Stimulated activated CD8-positive, alpha-beta memory T cell treated with anti-CD3 and anti-CD28 coated beads, Interleukin-15, amount 100 ng/mL, for 24 hours (primary cell): ENCODE measurements at regions not wholly inside any gene's neighbourhood (a gene's known extent, or its start where the extent isn't known, plus 50 kb on each side); places are given as distances from the start of the nearest gene placed in this dataset.

Experiments
- DNase-seq: peaks from one replicate; pipeline ENCODE4 v3.0.0-alpha.2; 2020; ENCODE audit warnings: low read depth

DNA sequence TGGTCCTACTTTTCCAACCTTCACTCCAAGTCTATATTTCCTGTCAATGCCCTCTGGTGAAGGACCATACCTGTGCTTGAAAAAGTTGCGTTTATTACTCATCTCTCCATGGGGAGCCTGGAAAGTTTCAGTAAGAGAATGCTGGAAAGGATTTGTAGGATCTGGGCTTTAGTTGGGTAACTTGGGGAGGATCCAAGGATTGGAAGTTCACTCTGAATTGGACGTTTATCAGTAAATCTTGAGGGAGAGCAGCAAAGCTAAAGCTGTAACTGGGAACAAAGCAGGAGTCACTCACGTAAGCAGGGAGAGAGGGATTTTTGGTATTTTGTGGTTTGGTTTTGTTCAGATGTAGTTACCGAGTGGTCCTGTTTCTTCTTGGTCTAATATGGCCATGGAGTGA is 51.4 kb upstream of the NPVF start:
- no peak for DNase-seq

DNA sequence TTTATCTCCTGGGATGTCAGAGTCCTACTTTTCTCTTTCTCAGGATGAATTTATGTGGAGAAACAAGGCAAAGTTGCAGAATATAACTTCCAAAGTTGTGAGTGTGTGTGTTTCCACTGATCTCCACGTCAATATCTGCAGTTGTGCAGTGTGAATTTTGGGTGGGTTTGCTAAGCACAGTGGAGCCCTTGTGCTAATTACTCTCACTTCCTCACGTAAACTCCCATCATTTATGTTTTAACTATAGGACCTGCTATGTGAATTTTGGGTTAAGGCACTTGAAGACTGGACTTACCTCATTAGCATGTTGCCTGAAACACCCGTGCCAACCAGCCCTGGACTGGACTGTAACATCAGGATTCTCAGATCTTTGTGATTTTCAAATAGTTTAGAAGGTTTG is 51.9 kb upstream of the NPVF start:
- DNase-seq: no peak

DNA sequence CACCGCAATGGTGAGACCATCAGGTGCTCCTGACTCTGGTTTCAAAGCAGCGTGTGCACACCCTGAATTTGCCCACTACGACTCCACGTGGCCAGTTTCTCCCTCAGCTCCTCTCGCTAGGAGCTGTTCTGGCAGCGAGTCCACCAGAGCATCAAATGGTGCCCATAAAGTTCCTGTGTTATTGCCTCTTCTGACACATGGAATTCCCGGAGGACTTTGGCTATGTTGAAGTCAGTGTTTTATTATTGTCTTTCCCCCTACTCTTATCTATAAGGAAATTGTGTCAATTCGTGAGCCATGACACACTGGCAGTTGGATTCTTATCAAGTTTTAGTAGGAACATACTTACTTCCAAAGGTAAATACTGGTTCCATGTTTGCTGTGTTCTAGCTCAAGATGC is 53.9 kb upstream of the NPVF start:
- DNase-seq: no peak

DNA sequence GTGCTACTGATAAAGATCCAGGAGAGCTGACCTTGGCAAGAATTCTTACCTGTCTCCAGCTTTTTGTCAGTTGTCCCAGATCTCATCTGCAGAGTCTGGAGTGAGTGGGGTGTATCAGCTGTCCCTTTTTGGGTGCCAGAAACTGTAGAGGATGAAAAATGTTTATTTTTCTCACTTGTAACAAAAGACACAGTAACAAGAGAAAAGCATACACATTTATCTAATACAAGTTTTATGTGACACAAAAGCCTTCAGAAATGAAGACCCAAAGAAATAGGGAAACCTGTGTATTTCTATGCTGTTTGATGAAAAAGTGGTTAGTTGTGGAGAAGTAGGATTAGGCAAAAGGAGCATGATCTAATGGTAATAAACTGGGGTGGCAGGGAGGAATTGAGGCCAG is 58.5 kb upstream of the NPVF start:
- DNase-seq: no peak

DNA sequence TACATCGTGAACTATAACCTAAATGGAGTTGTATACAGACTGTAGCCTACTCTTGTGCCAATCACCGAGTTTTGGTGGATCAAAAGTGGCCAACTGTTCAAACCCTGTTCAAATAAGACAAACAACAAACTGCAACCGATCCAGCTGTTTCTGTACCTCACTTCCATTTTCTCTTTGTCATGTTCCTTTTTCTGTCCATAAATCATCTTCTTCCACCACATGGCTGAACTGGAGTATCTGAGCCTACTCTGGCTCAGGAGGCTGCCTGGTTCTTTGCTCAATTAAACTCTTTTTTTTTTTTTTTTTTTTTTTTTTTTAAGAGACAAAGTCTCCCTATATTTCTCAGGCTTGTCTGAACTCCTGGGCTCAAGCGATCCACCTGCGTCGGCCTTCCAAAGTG is 59.0 kb upstream of the NPVF start:
- DNase-seq: no peak

DNA sequence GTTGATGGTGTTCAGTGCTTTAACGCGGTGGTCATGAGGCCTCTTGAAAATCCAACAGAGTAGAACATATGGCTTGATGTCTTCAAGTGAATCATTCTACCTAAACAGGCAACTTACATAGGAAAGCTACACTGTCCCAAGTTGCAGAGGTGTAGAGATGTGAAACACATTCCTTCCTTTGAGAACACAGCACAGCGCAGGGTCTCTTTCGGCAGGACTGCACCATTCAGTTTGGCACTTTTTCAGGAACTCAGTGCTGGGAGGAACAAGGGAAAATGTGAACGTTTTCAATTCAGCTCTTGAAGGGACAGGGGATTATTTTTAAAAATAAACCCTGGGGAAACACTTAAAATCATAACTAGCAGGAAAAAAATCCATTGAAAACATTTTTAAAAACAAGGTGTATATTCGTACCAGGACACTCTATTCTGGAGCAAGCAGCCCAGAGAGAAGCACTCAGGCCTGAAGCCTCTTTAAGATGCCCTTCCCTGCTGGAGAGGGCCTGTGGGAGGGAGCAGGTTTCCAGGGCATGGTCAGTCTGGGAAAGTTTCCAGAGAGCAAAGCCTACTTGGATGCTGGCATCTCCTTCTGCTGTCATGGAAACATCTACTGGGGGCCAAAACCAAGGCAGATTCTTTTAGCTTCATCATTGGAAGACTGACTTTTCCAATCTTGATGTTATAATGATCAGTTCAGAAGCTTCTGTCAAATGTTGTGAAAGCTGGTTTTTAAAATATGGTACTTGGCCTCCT is 60.4 kb upstream of the NPVF start:
- no peak for DNase-seq

DNA sequence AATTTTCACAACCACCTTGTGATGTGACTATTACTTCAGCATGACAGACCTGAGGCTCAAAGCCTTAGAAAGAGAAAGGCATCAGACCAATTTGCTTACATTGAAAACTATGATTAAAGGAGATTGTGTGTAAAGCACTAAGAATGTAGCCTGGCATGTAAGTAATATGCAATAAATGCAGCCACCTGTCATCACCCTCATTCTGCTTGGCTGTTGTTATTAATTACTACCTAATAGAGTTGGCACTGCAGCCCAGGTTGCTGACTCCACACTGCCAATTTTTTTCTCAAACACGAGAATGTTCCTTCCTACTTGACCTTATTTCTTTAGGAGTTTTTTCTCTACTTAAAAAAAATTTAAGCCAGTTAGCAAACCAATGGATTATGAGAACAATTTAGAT is 61.2 kb upstream of the NPVF start:
- no peak for DNase-seq

DNA sequence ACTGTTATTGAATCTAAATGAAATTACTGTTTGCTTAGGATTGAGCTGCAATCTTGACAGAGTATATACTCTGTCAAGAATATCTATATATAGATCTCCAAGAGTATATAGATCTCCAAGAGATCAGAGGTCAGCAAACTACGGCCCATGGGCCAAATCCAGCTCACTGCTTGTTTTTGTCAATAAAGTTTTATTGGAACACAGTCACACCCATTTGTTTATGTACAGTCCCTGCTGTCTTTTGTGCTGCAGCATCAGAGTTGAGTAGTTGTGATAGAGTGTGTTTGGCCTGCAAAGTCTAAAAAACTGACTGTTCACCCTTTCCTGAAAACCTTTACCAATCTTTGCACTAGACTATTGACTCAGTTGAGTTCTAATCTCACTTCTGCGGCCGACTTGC is 66.3 kb upstream of the NPVF start:
- no peak for DNase-seq

DNA sequence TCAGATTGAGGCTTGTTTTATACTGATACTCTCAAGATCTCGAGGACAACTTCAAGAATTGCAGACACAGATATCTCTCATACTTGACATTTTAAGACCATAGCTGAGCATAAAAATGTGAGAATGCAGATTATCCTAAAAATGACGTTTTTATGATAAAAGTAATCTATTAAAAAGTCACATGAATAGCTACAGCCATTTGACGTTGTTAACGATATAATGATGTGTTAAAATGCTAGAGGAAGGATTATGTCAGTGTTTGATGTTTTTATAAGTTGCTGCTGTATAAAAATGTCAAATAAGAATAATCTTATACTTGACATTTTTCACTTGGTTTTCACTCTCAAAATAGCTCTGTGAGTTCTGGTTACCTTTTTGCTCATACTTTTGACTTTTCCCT is 67.1 kb upstream of the NPVF start:
- DNase-seq: no peak

DNA sequence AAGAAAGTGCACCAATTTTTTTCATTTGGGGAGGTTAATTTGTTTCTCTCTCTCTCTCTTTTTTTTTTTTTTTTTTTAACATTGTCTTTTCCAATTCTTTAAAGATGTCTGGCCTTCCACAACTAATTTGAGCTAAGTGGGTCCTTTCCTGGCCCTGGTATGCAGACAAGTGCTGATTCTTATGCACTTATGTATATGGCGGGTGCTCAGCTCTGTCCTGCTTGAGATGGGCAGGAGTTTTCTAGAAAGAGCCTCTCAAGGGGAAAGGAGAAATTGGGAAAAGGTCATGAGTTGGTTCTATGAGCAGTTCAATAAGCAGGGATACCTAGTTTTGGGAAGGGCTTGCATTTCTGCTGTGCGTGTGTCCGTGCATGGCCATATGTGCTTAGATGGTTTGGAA is 67.8 kb upstream of the NPVF start:
- no peak for DNase-seq

DNA sequence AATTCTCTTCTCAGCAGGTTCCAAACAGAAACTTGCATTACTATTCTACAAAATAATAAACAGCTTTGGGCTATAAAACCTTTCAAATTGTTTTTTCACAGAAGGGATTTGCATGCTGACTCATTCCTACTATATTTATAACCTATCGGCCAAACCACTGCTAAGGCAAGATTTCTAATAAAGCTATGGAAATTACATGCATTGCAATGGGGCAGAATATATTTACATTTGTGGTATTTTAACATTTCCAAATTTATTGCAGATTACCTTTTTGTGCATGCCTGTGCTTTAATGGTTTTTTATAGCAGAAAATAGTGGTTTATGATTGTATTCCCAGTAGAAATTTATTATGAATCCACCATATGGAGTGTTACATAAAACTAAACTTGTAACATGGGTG is 69.0 kb upstream of the NPVF start:
- DNase-seq: no peak

DNA sequence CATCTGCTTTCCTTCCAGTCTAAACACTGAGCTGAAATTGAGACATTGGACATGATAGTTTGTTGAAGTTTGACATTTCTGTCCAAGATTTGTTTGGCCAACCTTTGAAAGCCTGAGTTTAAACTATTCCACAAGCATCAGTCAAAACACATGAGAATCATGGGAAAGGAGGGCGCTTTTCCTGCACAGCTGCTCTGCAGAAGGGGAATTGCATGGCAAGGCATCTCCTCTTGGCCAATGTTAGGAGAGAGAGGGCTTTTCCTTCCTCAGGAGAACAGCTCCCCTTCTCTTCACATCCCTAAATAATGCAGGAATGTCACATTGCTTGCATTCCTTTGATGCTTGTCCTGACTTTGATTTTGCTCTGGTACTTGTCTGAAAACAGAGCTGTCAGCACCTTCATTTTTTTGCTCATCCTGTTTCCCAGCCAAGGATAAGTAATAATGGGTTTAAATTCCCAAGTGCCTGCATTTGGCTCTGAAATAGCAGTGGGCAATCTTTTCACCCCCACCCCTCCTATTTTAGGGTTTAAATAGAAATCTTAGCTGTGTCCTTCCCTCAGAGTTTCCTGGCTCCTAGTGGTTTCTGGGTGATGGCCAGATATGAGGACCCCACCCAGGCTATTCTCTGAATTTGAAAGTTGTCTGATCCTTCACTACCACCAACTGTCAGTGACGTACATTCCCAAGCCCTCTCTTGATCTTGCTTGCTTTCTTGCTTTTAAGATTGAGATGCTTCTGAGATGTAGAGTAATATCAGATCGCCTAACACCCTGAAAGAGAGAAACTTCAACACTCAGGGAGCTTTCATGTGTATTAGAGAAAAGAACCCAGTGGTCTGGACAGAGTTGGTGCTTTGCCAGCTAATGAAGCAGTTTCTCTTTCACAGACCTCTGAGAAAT is 75.2 kb upstream of the NPVF start:
- DNase-seq: no peak

DNA sequence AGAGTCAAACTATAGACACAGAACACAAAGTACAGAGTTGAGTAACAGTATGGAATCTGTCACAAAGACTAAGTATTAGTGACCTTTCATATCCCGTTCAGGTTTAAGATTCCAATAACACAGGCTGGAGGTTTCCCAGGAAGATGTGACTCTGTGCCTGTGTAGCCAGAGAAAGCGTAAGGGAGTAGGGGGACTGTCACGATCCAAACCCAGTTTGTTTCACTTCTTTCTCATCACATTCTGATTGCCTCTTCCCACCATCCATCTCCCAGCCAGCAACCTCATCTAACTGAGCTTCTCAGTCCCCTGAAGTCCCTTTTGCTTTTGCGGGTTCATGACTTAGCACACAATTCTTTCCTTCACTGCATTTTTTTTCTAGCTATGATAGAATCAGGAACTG is 76.4 kb upstream of the NPVF start:
- no peak for DNase-seq

DNA sequence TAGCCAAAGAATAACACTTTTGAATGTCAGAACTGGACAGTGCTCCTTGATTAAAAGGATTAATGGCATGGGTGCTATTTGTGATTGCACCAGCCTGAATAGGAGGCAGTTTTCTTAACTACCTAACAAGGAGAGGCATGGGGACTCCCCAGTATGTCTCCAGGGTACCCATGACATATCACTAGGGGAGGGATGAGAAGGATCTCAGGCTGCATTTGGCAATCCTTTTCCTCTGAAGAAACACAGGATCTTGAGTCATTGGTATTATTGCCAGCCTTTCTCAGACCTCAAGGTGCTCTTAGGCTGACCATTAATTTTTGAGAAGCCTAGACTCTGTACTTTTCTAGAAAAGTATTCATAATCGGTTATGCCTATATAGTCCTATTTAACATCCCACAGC is 77.5 kb upstream of the NPVF start:
- DNase-seq: no peak

DNA sequence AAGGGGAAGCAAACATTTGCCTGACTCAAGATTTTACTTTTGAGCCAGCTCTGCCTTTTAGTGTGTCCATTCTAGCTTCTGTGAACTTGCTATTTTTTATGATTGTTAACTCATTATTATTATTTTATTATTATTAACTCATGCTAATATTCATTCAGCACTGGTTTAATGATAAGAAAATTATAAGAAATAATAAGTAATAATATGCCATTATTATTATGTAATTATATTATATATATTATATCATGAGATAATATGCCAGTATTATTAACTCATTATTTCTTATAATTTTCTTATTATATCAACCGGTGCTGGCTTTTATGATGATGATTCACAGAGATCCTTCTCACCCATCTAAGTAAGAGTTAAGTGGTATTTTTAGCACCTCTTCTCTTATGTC is 79.3 kb upstream of the NPVF start:
- DNase-seq: no peak

DNA sequence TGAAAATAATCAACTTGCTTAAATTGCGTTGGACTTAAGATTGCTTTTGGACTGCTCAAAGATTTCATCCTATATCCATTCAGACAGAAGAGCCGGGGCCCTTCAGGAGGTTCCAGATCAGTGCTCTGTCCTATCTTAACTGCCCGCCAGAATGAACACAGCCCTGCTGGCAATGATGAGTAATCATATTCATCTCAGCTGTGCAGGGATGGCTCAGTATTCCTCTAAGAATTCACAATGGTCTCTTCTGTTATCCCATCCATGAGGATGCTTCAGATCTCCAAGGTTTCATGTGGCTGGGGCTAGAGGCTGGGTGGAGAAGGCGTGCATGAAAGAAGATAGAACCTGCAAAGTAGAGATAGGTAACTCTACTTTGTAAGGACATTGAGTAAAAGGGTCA is 80.0 kb upstream of the NPVF start:
- no peak for DNase-seq

DNA sequence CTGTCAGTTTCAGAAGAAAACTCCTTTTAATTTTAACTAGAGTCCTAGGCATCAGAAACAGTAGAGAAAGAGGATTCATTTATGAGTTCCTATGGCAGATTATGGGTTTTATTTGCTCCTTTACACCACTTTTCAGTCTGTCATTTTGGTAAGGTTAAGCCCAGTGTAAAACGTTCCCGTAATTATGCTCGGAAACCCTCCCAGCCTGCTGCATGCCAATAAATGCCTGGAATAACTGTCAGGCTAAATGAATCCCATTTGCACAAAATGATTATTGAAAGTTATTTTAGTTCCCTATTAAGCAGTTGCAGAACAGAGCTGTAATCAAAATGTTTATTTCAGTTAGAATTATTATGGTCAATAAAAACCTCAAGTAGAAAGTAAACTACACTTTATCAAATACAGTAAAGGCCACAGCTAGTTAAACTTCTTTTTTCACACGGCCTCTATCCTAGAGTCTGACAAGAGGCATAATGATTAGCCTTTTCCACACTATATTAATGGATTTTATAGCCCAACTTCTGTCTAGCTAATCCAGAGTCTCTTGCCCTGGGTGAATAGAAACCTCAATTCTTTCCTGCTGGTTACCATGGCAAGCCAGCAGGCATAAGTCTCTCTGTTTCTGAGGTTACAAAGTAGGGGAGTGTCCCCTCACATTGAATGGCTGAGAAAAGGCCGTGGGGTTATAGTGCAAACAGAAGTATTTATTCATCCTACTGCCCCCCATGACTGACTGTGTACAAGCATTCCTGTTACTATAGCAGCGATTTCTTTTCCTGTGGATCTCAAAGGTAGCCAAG is 80.8 kb upstream of the NPVF start:
- DNase-seq: no peak

DNA sequence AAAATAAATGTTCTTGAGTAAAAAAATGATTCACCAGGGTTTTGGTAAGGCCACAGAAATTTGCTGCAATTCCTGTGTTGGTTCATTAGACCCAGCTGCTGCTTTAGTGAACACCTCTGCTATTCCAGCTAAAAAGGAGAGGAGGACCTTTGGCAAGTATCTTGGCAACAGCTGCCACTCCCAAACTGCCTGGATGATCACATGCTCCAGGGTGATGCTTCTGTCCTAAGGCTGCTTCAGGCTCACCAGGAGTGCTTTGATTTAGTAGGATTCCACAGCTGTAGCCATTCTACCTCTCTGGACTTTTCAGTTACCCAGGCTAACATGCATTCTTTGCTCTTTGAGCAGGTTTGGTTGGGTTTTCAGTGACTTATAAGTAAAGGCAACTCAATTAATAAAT is 82.6 kb upstream of the NPVF start:
- DNase-seq: no peak

DNA sequence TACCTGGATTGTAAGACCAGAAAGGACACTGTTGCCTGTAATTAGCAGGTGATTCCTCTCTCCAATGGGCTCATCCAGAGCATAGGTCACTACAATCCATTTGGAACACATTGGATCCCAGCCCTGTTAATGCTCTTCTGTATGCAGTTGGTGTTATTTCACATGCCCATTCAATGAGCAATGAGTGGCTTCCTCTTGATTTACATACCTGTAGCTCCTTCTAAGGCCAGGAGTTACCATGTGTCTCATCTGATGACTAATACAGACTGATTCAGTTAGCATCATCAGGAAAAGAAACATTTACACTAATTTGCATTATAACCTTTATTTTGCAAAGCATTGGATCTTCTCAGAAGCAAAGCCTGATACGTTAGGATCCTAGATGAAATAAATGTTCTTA is 83.1 kb upstream of the NPVF start:
- DNase-seq: no peak

DNA sequence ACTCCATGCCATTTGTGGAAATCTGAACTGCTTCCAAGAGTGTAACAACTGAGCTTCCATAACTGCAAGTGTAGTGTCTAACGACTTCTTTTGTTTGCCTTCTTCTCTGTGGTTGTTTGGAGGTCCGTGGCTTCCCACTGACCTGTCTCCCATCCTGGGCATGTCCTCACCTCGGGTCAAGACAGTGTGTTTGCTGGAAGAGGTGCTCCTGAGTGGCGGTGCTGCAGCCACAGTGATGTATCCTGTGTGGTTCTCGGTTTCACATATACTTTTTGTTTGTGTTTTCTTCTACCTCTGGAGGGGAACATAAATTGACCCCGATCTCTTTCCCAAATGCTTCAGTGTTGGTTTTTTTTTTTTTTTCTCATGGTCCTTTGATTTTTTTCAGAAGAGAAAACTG is 84.7 kb upstream of the NPVF start:
- DNase-seq: no peak

DNA sequence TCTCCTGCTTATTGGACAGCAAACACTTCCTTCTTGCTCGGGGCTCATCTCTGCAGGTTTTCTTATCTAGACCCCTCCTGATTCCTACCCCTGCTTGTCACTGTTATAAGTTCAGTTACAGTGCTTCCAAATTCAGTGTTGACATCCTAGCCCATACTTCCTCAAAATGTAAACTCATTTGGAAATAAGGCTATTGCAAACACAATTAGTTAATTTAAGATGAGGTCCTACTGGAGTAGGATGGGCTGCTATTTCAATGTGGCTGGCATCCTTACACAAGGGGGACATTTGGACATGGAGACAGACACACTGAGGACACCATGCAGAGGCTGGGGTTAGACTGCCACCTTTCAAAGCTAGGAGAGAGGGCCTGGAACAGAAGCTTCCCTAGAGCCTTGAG is 85.2 kb upstream of the NPVF start:
- DNase-seq: no peak

DNA sequence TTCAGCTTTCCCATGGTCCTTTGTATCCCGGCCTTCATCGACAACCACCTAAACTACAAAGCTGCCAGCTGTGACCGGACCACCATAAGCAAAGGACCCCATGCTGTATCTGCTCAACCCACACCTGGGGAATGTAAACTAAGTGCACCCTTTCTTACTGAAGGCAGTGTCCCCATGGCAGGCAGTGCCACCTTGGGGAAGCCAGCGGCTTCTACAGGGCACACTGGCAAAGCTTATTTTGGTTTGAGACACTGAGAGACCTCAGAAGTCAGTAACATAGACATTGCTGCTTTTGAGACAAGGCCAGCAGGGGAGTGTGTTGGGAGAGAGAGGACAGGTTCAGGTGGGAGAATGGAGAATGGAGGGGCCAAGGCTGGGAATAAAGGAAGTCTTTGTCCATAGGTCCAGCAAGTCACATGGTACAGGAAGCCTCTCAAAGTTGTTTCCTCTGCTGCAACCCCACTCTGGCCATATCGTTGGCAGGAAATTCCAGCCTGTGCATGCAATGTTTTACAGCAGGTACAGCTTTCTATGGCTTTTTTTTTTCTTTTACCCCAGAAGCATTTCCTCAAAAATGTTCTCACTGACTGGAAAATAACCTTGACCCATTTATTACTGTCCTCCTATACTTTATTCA is 85.9 kb upstream of the NPVF start:
- no peak for DNase-seq
